ENCODE measurements at regions not wholly inside any gene's neighbourhood (a gene's known extent, or its start where the extent isn't known, plus 50 kb on each side); places are given as distances from the start of the nearest gene placed in this dataset.
"Not testable (repeated sequence)": the region's sequence is repeated elsewhere in the genome, so short reads cannot be mapped to it uniquely, and the experiment has no call there.

GRCh38 chrX:92249125-92249524 lies 469.9 kb downstream of the PCDH11X start:
- intact Hi-C loops (cut with DNase I) = no loop called here
- H3K36me3 ChIP-seq = no peaks in the 10 kb centered on the region
- no peak overlapping the region for H3K4me3 ChIP-seq
- ATAC-seq (no peak), DNase-seq (no peak)
- peaks cover 0 to 6% (median 0%) of the 10 kb centered on the region in 11 donors for H3K9me3 ChIP-seq
- H3K27ac ChIP-seq = no peak overlapping the region
- H3K27me3 ChIP-seq = peaks cover 0 to 13% (median 0%) of the 10 kb centered on the region in 7 donors
- no peak for TF ChIP-seq CTCF (IDR thresholded peaks at IDR 0.05)
- WGBS, 2 donors = 71 to 86% methylated on average over 2 of the region's 2 CpGs
- no peaks in the 10 kb centered on the region for H3K4me1 ChIP-seq

- no peak for DNase-seq
- WGBS, 2 donors = 84 to 88% methylated on average over 7 of the region's 7 CpGs
- no peak for TF ChIP-seq CTCF (IDR thresholded peaks at IDR 0.05)
- H3K36me3 ChIP-seq = no peaks in the 10 kb centered on the region
- peaks cover 0 to 30% (median 0%) of the 10 kb centered on the region in 11 donors for H3K9me3 ChIP-seq
- no peaks in the 10 kb centered on the region for H3K4me1 ChIP-seq
- no peak overlapping the region for H3K4me3 ChIP-seq
- H3K27ac ChIP-seq = no peak overlapping the region
- peaks cover 0 to 7% (median 0%) of the 10 kb centered on the region in 7 donors for H3K27me3 ChIP-seq
- no peak for ATAC-seq
- intact Hi-C loops (cut with DNase I) = no loop called here
Observed at GRCh38 chrX:92260102-92260501, 480.9 kb downstream of the PCDH11X start.

- Histone ChIP-seq H3K4me1 (no peaks in the 10 kb centered on the region), H3K9me3 (no peaks in the 10 kb centered on the region), H3K27ac (no peak overlapping the region), H3K27me3 (peaks cover 0 to 9% (median 0%) of the 10 kb centered on the region in 7 donors), H3K4me3 (no peak overlapping the region), H3K36me3 (no peaks in the 10 kb centered on the region)
- no peak for DNase-seq
- intact Hi-C loops (cut with DNase I) = no loop called here
- WGBS, 2 donors = 24 to 32% methylated on average over 7 of the region's 7 CpGs
- ATAC-seq = no peak
- no peak for TF ChIP-seq CTCF (IDR thresholded peaks at IDR 0.05)
Observed at GRCh38 chrX:92270936-92271855, 492.0 kb downstream of the PCDH11X start.

GRCh38 chrX:92278556-92278955 lies 499.4 kb downstream of the PCDH11X start:
- H3K36me3 ChIP-seq; H3K27ac ChIP-seq; H3K27me3 ChIP-seq; ATAC-seq; H3K4me1 ChIP-seq; intact Hi-C loops (cut with DNase I); DNase-seq; H3K4me3 ChIP-seq; H3K9me3 ChIP-seq: not testable (repeated sequence)
- WGBS, 2 donors = 82 to 87% methylated on average over 6 to 7 of the region's 7 CpGs

GRCh38 chrX:92280347-92280746 lies 501.2 kb downstream of the PCDH11X start:
- H3K9me3 ChIP-seq; intact Hi-C loops (cut with DNase I); H3K36me3 ChIP-seq; H3K27me3 ChIP-seq; H3K27ac ChIP-seq; DNase-seq; H3K4me3 ChIP-seq; ATAC-seq; H3K4me1 ChIP-seq: not testable (repeated sequence)
- WGBS, 2 donors = 95 to 100% methylated on average over 2 of the region's 2 CpGs

All from heart right ventricle (tissue), 16 donors.